ENCODE measurements at regions not wholly inside any gene's neighbourhood (a gene's known extent, or its start where the extent isn't known, plus 50 kb on each side); places are given as distances from the start of the nearest gene placed in this dataset.
"Not testable (repeated sequence)": the region's sequence is repeated elsewhere in the genome, so short reads cannot be mapped to it uniquely, and the experiment has no call there.

- TF ChIP-seq PCBP2 (optimal IDR thresholded peaks at IDR 0.05; ENCODE audit: low read depth, low read length, poor library complexity, severe bottlenecking) (peak; percentile 89), ZSCAN20 (CRISPR knock-in tag; IDR thresholded peaks at IDR 0.05; ENCODE audit: borderline replicate concordance) (no peak), ATM (IDR thresholded peaks at IDR 0.05; ENCODE audit: borderline replicate concordance) (0 out of 2 replicates have a peak, but pooled peaks have one; percentile 24), TOPORS (CRISPR knock-in tag; IDR thresholded peaks at IDR 0.05) (no peak)
These were observed 58.7 kb upstream of the SULF2 start (continued) for GRCh38 chr20:47843886-47844567.

GRCh38 chr20:47842950-47843349 is 57.7 kb upstream of the SULF2 start:
- H3K4me2 ChIP-seq (ENCODE audit: low read depth, low read length); POLR2A ChIA-PET; H3K36me3 ChIP-seq (replicated peaks in 1 of 2; ENCODE audit: control insufficient read depth in 1 of 2, insufficient read depth in 2 of 2, low read length in 2 of 2); H3K27ac ChIP-seq (ENCODE audit: extremely low read length, insufficient read depth, low read length); H3K79me2 ChIP-seq (ENCODE audit: insufficient read depth, low read length); H3K9me3 ChIP-seq (ENCODE audit: low read length); intact Hi-C loops (cut with micrococcal nuclease; ENCODE audit: unreplicated experiment); H2AFZ ChIP-seq (ENCODE audit: low read length); ATAC-seq; CTCF ChIA-PET (ENCODE audit: low intra/inter-chr PET ratio, low total read pairs); H3K9ac ChIP-seq (ENCODE audit: insufficient read depth, low read depth, low read length); DNase-seq (ENCODE audit: low spot score); H4K20me1 ChIP-seq (ENCODE audit: insufficient read depth, low read length); H3K4me3 ChIP-seq (replicated peaks in 1 of 3; ENCODE audit: insufficient read depth in 1 of 3, low read depth in 2 of 3, low read length in 3 of 3); FAIRE-seq; H3K4me1 ChIP-seq (ENCODE audit: insufficient read depth, low read length); BruUV-seq (replicated peaks): not testable (repeated sequence)
- in situ Hi-C loops (cut with HindIII; ENCODE audit: extremely low pct_ligation_motif_present, low pct_unique_long_range_greater_than_20kb) = loop anchor here (10.0 kb wide), 1 partner anchor 52 kb away; no protein-coding TSS in a partner anchor
- 41% methylated on average over 11 of the region's 11 CpGs for WGBS (ENCODE audit: low lambda C conversion rate)
- H3K27me3 ChIP-seq (ENCODE audit: control insufficient read depth in 1 of 2, insufficient read depth in 2 of 2, low read length in 2 of 2) = peaks cover 6 to 43% of the 10 kb centered on the region in 2 experiments

- in situ Hi-C loops (cut with HindIII; ENCODE audit: extremely low pct_ligation_motif_present, low pct_unique_long_range_greater_than_20kb) = loop anchor here (10.0 kb wide), 1 partner anchor 53 kb away; no protein-coding TSS in a partner anchor
- H3K4me1 ChIP-seq (ENCODE audit: insufficient read depth, low read length); H3K36me3 ChIP-seq (replicated peaks in 1 of 2; ENCODE audit: control insufficient read depth in 1 of 2, insufficient read depth in 2 of 2, low read length in 2 of 2); CTCF ChIA-PET (ENCODE audit: low intra/inter-chr PET ratio, low total read pairs); H3K27ac ChIP-seq (ENCODE audit: extremely low read length, insufficient read depth, low read length); H4K20me1 ChIP-seq (ENCODE audit: insufficient read depth, low read length); H3K79me2 ChIP-seq (ENCODE audit: insufficient read depth, low read length); BruUV-seq (replicated peaks); FAIRE-seq; H3K4me3 ChIP-seq (replicated peaks in 1 of 3; ENCODE audit: insufficient read depth in 1 of 3, low read depth in 2 of 3, low read length in 3 of 3); H3K4me2 ChIP-seq (ENCODE audit: low read depth, low read length); H3K9me3 ChIP-seq (ENCODE audit: low read length); POLR2A ChIA-PET; intact Hi-C loops (cut with micrococcal nuclease; ENCODE audit: unreplicated experiment); H3K9ac ChIP-seq (ENCODE audit: insufficient read depth, low read depth, low read length); H2AFZ ChIP-seq (ENCODE audit: low read length); TF ChIP-seq CREB1 (CRISPR knock-in tag; IDR thresholded peaks at IDR 0.05): not testable (repeated sequence)
- ATAC-seq (peak; percentile 52; the same call in 2 of the 3 replicates), DNase-seq (ENCODE audit: low spot score) (peak; percentile 65)
- TF ChIP-seq SOX5 (CRISPR knock-in tag; IDR thresholded peaks at IDR 0.05; ENCODE audit: borderline replicate concordance) (peak; percentile 14; the same call in 1 of the 2 replicates), ZMYM3 (CRISPR knock-in tag; IDR thresholded peaks at IDR 0.05) (0 out of 2 replicates have a peak, but pooled peaks have one; percentile 31), PRDM10 (CRISPR knock-in tag; IDR thresholded peaks at IDR 0.05; ENCODE audit: low read depth) (peak; percentile 98), CREB1 (IDR thresholded peaks at IDR 0.05) (peak; percentile 45), BHLHE40 (IDR thresholded peaks at IDR 0.05; ENCODE audit: low read length) (0 out of 2 replicates have a peak, but pooled peaks have one; percentile 10), SAP130 (CRISPR knock-in tag; IDR thresholded peaks at IDR 0.05; ENCODE audit: low read depth) (peak; percentile 26; the same call in 1 of the 2 replicates), SKI (IDR thresholded peaks at IDR 0.05; ENCODE audit: partially characterized antibody) (peak; percentile 56), TBX3 (IDR thresholded peaks at IDR 0.05; ENCODE audit: borderline replicate concordance) (peak; percentile 28; the same call in 1 of the 2 replicates), ELF1 (CRISPR knock-in tag; IDR thresholded peaks at IDR 0.05) (peak; percentile 26; the same call in 1 of the 2 replicates)
- peaks cover 6 to 43% of the 10 kb centered on the region in 2 experiments for H3K27me3 ChIP-seq (ENCODE audit: control insufficient read depth in 1 of 2, insufficient read depth in 2 of 2, low read length in 2 of 2)
- WGBS (ENCODE audit: low lambda C conversion rate) = 33% methylated on average over 12 of the region's 12 CpGs
These were observed 56.7 kb upstream of the SULF2 start for GRCh38 chr20:47842004-47842403.
